Type B pancreatic cell (in vitro differentiated cells): ENCODE measurements at regions not wholly inside any gene's neighbourhood (a gene's known extent, or its start where the extent isn't known, plus 50 kb on each side); places are given as distances from the start of the nearest gene placed in this dataset.

Experiments used
- DNase-seq: peaks from one replicate; pipeline ENCODE4 v3.0.0; 2021; ENCODE audit warnings: mixed read lengths; ENCODE audit not compliant: unreplicated experiment; ENCODE audit errors: extremely low spot score
- H3K27ac Mint-ChIP-seq: 2 replicates; pipeline ENCODE4 v1.8.0; 2021; ENCODE audit warnings: mild to moderate bottlenecking, mixed read lengths
- H3K27me3 Mint-ChIP-seq: 2 replicates; pipeline ENCODE4 v1.8.0; 2021; ENCODE audit warnings: mixed read lengths
- H3K36me3 Mint-ChIP-seq: 2 replicates; pipeline ENCODE4 v1.8.0; 2021; ENCODE audit warnings: mixed read lengths
- H3K4me1 Mint-ChIP-seq: one replicate; pipeline ENCODE4 v1.8.0; 2021; ENCODE audit warnings: mixed read lengths; ENCODE audit not compliant: unreplicated experiment
- H3K4me3 Mint-ChIP-seq: 2 replicates; pipeline ENCODE4 v1.8.0; 2021; ENCODE audit warnings: mild to moderate bottlenecking, mixed read lengths
- H3K9me3 Mint-ChIP-seq: 2 replicates; pipeline ENCODE4 v1.8.0; 2021; ENCODE audit warnings: mixed read lengths
- TF ChIP-seq, protein P1 (sequence below): fragments of 200-600 bp; sonication (generic); conservative IDR thresholded peaks from 2 replicates; pipeline ENCODE4 v1.5.0; 2021; ENCODE audit warnings: antibody characterized with exemption, mild to moderate bottlenecking

- DNase-seq, result no peak
- Mint-ChIP-seq H3K36me3 (no peaks in the 10 kb centered on the region), H3K4me3 (no peak overlapping the region), H3K27me3 (peaks cover 5% of the 10 kb centered on the region), H3K27ac (no peak overlapping the region), H3K4me1 (peaks cover 23% of the 10 kb centered on the region), H3K9me3 (no peaks in the 10 kb centered on the region)
- TF ChIP-seq, protein P1, sequence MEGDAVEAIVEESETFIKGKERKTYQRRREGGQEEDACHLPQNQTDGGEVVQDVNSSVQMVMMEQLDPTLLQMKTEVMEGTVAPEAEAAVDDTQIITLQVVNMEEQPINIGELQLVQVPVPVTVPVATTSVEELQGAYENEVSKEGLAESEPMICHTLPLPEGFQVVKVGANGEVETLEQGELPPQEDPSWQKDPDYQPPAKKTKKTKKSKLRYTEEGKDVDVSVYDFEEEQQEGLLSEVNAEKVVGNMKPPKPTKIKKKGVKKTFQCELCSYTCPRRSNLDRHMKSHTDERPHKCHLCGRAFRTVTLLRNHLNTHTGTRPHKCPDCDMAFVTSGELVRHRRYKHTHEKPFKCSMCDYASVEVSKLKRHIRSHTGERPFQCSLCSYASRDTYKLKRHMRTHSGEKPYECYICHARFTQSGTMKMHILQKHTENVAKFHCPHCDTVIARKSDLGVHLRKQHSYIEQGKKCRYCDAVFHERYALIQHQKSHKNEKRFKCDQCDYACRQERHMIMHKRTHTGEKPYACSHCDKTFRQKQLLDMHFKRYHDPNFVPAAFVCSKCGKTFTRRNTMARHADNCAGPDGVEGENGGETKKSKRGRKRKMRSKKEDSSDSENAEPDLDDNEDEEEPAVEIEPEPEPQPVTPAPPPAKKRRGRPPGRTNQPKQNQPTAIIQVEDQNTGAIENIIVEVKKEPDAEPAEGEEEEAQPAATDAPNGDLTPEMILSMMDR, result no peak
Measured at GRCh38 chr2:71802556-71802955, 345.1 kb downstream of the CYP26B1 start.

- Mint-ChIP-seq H3K4me3 (no peak overlapping the region), H3K9me3 (no peaks in the 10 kb centered on the region), H3K27me3 (peaks cover 5% of the 10 kb centered on the region), H3K4me1 (peaks cover 26% of the 10 kb centered on the region), H3K36me3 (no peaks in the 10 kb centered on the region), H3K27ac (no peak overlapping the region)
- TF ChIP-seq, protein P1, result peak; percentile 56
- DNase-seq, result no peak
Measured at GRCh38 chr2:71801969-71802368, 345.7 kb downstream of the CYP26B1 start.

- H3K4me1 Mint-ChIP-seq, result peaks cover 31% of the 10 kb centered on the region
- peaks cover 5% of the 10 kb centered on the region for H3K27me3 Mint-ChIP-seq
- TF ChIP-seq, protein P1, result no peak
- no peak overlapping the region for H3K27ac Mint-ChIP-seq
- H3K36me3 Mint-ChIP-seq, result no peaks in the 10 kb centered on the region
- no peak for DNase-seq
- no peaks in the 10 kb centered on the region for H3K9me3 Mint-ChIP-seq
- no peak overlapping the region for H3K4me3 Mint-ChIP-seq
Measured at GRCh38 chr2:71801556-71801955, 346.1 kb downstream of the CYP26B1 start.

GRCh38 chr2:71800851-71801250, 346.8 kb downstream of the CYP26B1 start:
- H3K4me1 Mint-ChIP-seq, result peaks cover 35% of the 10 kb centered on the region
- no peak for DNase-seq
- H3K27me3 Mint-ChIP-seq, result peaks cover 5% of the 10 kb centered on the region
- H3K4me3 Mint-ChIP-seq, result no peak overlapping the region
- no peaks in the 10 kb centered on the region for H3K9me3 Mint-ChIP-seq
- H3K27ac Mint-ChIP-seq, result no peak overlapping the region
- TF ChIP-seq, protein P1, result no peak
- H3K36me3 Mint-ChIP-seq, result no peaks in the 10 kb centered on the region

GRCh38 chr2:71800106-71800809, 346.9 kb downstream of the DYSF start:
- TF ChIP-seq, protein P1, result no peak
- Mint-ChIP-seq H3K4me1 (peaks cover 35% of the 10 kb centered on the region), H3K4me3 (no peak overlapping the region), H3K36me3 (no peaks in the 10 kb centered on the region), H3K27me3 (peaks cover 5% of the 10 kb centered on the region), H3K9me3 (no peaks in the 10 kb centered on the region), H3K27ac (no peak overlapping the region)
- DNase-seq, result no peak
